Skeletal muscle tissue (tissue), 3 donors: ENCODE measurements at regions not wholly inside any gene's neighbourhood (a gene's known extent, or its start where the extent isn't known, plus 50 kb on each side); places are given as distances from the start of the nearest gene placed in this dataset.

Experiments used
- H3K27ac ChIP-seq: one replicate; pipeline ENCODE4 v1.7.0; 2013; ENCODE audit warnings: mild to moderate bottlenecking, low read depth, low read length, inconsistent platforms
- H3K27me3 ChIP-seq, 3 donors: one replicate each; pipeline ENCODE4 v1.7.0; 2013; ENCODE audit warnings: low read length in 3 of 3; ENCODE audit not compliant: control insufficient read depth in 3 of 3, insufficient read depth in 3 of 3
- H3K36me3 ChIP-seq, 3 donors: one replicate each; pipeline ENCODE4 v1.7.0; 2013; ENCODE audit warnings: low read length in 3 of 3; ENCODE audit not compliant: control insufficient read depth in 3 of 3, insufficient read depth in 3 of 3
- H3K4me1 ChIP-seq, 3 donors: one replicate each; pipeline ENCODE4 v1.7.0; 2013; ENCODE audit warnings: low read length in 3 of 3, mild to moderate bottlenecking in 3 of 3; ENCODE audit not compliant: control insufficient read depth in 3 of 3, insufficient read depth in 3 of 3
- H3K4me3 ChIP-seq, 3 donors: one replicate each; pipeline ENCODE4 v1.7.0; 2013; ENCODE audit warnings: low read length in 3 of 3
- H3K9ac ChIP-seq, 3 donors: one replicate each; pipeline ENCODE4 v1.7.0; 2013; ENCODE audit warnings: low read length in 3 of 3, mild to moderate bottlenecking in 3 of 3, moderate library complexity in 2 of 3, low read depth in 1 of 3
- H3K9me3 ChIP-seq, 3 donors: one replicate each; pipeline ENCODE4 v1.7.0; 2013; ENCODE audit warnings: low read length in 3 of 3; ENCODE audit not compliant: control insufficient read depth in 3 of 3
- donor health status: Osteomylitis.

DNA sequence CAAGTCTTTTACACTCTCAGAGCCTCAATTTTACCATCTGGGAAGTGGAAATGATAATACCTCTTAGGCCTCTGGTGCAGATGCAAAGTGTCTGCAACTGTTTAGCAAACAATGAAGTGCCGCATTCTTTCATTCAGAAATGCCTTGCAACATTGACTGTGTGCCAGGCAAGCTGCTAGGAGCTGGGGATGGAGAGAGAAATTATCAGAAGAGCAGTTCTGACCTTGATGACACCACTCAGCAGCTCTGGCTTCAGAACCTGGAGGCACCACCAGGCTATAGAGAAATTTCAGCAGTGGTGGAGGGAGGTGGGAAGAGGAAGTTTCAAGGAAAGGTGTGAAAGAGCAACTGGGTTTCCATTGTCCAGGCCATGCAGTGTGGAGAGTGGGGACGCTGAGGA is 78.1 kb upstream of the HABP2 start:
- no peak overlapping the region for H3K27ac ChIP-seq
- H3K4me1 ChIP-seq: peaks cover 18 to 23% (median 19%) of the 10 kb centered on the region in 3 donors
- H3K4me3 ChIP-seq: no peak overlapping the region
- H3K27me3 ChIP-seq: no peaks in the 10 kb centered on the region
- H3K9me3 ChIP-seq: peaks cover 5 to 9% (median 8%) of the 10 kb centered on the region in 3 donors
- H3K36me3 ChIP-seq: no peaks in the 10 kb centered on the region
- H3K9ac ChIP-seq: no peak overlapping the region

GRCh38 chr10:113475381-113475807 is 77.5 kb upstream of the HABP2 start:
- Histone ChIP-seq H3K27ac (no peak overlapping the region), H3K9ac (no peak overlapping the region), H3K9me3 (peaks cover 5 to 13% (median 10%) of the 10 kb centered on the region in 3 donors), H3K36me3 (no peaks in the 10 kb centered on the region), H3K4me1 (peaks cover 18 to 23% (median 19%) of the 10 kb centered on the region in 3 donors), H3K4me3 (no peak overlapping the region), H3K27me3 (no peaks in the 10 kb centered on the region)

GRCh38 chr10:113476191-113476590 is 76.7 kb upstream of the HABP2 start:
- Histone ChIP-seq H3K27ac (no peak overlapping the region), H3K27me3 (no peaks in the 10 kb centered on the region), H3K9ac (peak overlapping the region in 2 of 3 donors; percentile 38 to 46), H3K4me3 (peak overlapping the region; percentile 6 to 54 (median 17)), H3K4me1 (peaks cover 18 to 23% (median 19%) of the 10 kb centered on the region in 3 donors), H3K36me3 (no peaks in the 10 kb centered on the region), H3K9me3 (peaks cover 5 to 13% (median 10%) of the 10 kb centered on the region in 3 donors)

DNA sequence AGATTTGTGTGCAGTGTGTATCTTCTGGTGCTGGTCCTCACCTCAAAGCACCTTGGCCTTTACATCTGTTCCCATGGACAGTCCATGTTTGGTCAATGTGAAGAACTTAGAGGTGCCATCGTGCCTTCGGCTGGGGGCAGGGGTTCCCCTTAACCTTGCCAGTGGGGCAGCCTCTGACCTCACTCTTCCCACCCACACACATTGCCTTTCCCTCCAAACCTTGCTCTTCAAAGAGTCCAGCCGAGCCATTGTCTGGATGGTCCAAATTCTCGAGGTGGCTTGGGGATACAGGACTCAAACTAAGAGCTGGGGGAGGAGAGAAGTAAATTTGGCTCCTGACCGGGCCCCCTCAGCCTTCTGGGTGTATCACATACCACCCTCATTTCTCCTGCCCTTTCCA is 76.2 kb upstream of the HABP2 start:
- no peak overlapping the region for H3K27ac ChIP-seq

GRCh38 chr10:113477451-113477850 is 75.4 kb upstream of the HABP2 start:
- H3K27ac ChIP-seq: no peak overlapping the region

More for the DNA sequence above, 76.2 kb upstream of the HABP2 start:
- Histone ChIP-seq H3K9me3 (peaks cover 5 to 13% (median 10%) of the 10 kb centered on the region in 3 donors), H3K36me3 (no peaks in the 10 kb centered on the region), H3K9ac (peak overlapping the region in 2 of 3 donors; percentile 38 to 46), H3K27me3 (no peaks in the 10 kb centered on the region), H3K4me1 (peaks cover 18 to 23% (median 19%) of the 10 kb centered on the region in 3 donors), H3K4me3 (peak overlapping the region in 2 of 3 donors; percentile 6 to 54)

DNA sequence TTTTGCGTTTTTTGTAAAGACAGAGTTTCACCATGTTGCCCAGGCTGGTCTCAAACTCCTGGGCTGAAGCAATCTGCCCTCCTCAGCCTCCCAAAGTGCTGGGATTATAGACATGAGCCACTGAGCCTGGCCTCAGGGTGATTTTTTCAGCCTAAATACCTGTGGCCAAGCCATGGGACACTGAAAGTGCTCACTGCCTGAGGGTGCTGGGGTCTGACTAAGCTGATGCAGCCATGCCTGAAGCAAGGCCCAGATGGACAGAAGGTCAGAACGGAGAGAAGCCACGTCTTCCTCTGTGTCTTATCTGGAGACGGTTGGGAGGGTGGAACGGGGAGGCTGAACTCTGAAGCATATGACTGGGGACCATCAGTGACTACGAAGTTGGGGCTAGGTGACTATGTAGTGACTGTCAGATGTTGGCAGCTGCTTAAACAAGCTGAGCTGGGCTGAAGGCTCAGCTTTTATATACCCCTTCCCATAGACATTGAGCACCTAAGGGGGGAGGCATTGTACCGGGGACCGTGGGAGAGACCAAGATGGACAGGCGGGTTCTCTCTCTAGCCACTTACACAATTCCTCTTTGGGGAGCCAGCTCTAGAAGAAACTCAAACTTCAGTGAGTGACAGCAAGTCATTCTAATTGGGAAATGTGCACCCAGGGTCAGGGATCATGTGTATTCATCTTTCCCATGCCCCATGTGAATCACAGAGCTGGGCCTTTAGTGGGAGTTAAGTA is 73.3 kb upstream of the HABP2 start:
- Histone ChIP-seq H3K36me3 (no peaks in the 10 kb centered on the region), H3K27me3 (no peaks in the 10 kb centered on the region), H3K9ac (no peak overlapping the region), H3K4me1 (peaks cover 12 to 18% (median 16%) of the 10 kb centered on the region in 3 donors), H3K27ac (no peak overlapping the region), H3K9me3 (peaks cover 5 to 13% (median 10%) of the 10 kb centered on the region in 3 donors), H3K4me3 (no peak overlapping the region)

More at GRCh38 chr10:113477451-113477850, 75.4 kb upstream of the HABP2 start:
- Histone ChIP-seq H3K4me3 (no peak overlapping the region), H3K9me3 (peaks cover 5 to 13% (median 10%) of the 10 kb centered on the region in 3 donors), H3K4me1 (peaks cover 18 to 23% (median 19%) of the 10 kb centered on the region in 3 donors), H3K36me3 (no peaks in the 10 kb centered on the region), H3K27me3 (no peaks in the 10 kb centered on the region), H3K9ac (no peak overlapping the region)

DNA sequence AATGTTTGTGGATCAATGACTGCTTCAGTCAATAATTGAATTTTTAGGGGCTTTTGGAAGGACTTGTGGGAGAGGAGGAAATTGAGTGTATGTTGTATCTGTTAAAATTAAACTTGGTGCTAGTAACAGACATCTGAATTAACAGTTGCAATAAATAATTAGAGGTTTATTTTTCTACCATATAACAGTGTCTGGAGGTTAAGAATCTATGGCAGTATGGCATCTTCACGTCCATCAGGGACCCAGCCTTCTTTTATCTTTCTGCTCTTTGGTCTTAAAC is 72.8 kb upstream of the HABP2 start:
- Histone ChIP-seq H3K9ac (no peak overlapping the region), H3K27me3 (no peaks in the 10 kb centered on the region), H3K9me3 (peaks cover 5 to 13% (median 10%) of the 10 kb centered on the region in 3 donors), H3K4me3 (no peak overlapping the region), H3K27ac (no peak overlapping the region), H3K4me1 (peaks cover 7 to 13% (median 13%) of the 10 kb centered on the region in 3 donors), H3K36me3 (no peaks in the 10 kb centered on the region)

DNA sequence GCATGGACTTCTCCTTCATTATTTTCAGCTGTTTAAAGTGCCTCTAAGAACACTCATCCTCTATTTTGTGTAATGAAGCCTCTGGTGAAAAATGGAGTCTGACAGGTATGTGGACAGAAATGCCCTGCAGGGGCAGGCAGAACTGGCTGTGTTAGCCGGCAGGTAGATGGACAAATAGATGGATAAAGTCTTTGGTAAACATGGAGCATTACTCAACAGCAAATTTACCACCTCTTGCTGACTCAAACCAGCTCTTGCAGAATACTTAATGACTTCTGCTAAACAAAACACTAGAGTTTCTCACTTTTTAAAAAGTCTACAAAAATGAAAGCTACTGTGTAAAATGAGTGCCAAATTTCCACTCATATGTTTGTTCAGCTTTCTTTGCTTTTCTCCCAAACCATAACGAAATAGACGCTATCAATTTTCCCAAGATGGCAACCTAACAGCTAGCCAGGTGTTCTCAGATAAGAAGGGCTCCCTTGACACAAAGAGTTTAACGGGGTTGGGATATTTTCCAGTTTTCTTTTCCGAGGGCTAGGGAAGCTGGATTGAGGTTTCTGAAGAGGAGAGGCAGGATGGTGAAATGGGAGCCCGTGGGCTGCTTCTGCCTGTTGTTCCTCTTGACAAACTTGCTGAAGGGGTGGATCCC is 71.9 kb upstream of the HABP2 start:
- peaks cover 2 to 8% (median 7%) of the 10 kb centered on the region in 3 donors for H3K4me1 ChIP-seq
- no peak overlapping the region for H3K4me3 ChIP-seq
- H3K9me3 ChIP-seq: peaks cover 5 to 13% (median 10%) of the 10 kb centered on the region in 3 donors
- no peaks in the 10 kb centered on the region for H3K27me3 ChIP-seq
- no peak overlapping the region for H3K9ac ChIP-seq
- no peaks in the 10 kb centered on the region for H3K36me3 ChIP-seq
- H3K27ac ChIP-seq: no peak overlapping the region

- Histone ChIP-seq H3K4me3 (no peak overlapping the region), H3K9ac (no peak overlapping the region), H3K27ac (no peak overlapping the region)
These were observed 68.4 kb upstream of the HABP2 start for GRCh38 chr10:113484487-113484886.

GRCh38 chr10:113485736-113486135 is 67.1 kb upstream of the HABP2 start:
- H3K4me3 ChIP-seq: no peak overlapping the region
- no peak overlapping the region for H3K27ac ChIP-seq
- H3K9me3 ChIP-seq: no peaks in the 10 kb centered on the region
- no peaks in the 10 kb centered on the region for H3K27me3 ChIP-seq
- H3K36me3 ChIP-seq: no peaks in the 10 kb centered on the region
- no peaks in the 10 kb centered on the region for H3K4me1 ChIP-seq
- no peak overlapping the region for H3K9ac ChIP-seq

More at GRCh38 chr10:113484487-113484886, 68.4 kb upstream of the HABP2 start:
- no peaks in the 10 kb centered on the region for H3K4me1 ChIP-seq
- no peaks in the 10 kb centered on the region for H3K27me3 ChIP-seq
- H3K9me3 ChIP-seq: peaks cover 3 to 8% (median 4%) of the 10 kb centered on the region in 3 donors
- no peaks in the 10 kb centered on the region for H3K36me3 ChIP-seq
